OCI-LY7 (cell line): ENCODE measurements at regions not wholly inside any gene's neighbourhood (a gene's known extent, or its start where the extent isn't known, plus 50 kb on each side); places are given as distances from the start of the nearest gene placed in this dataset.

Experiments used
- BruUV-seq: library from RNA; stranded (reverse); fragments of 400-500 nt; replicated peaks from 2 replicates; lab custom pipeline; 2021; lab: Mats Ljungman, UMichigan
- CTCF ChIA-PET: fragments of 300-600 bp; sonication (Branson Sonifier 250); formaldehyde crosslinking; loops from one replicate; lab custom pipeline; 2022; ENCODE audit warnings: antibody characterized with exemption; ENCODE audit not compliant: unreplicated experiment; lab: Charles Lee
- POLR2A ChIA-PET: fragments of 300-600 bp; sonication (Branson Sonifier 250); formaldehyde crosslinking; loops from one replicate; lab custom pipeline; 2022; ENCODE audit warnings: antibody characterized with exemption; lab: Charles Lee
- DNase-seq: peaks from one replicate; pipeline ENCODE4 v3.0.0-alpha.2; 2015; ENCODE audit warnings: low spot score
- H2AFZ ChIP-seq: fragments of 200-600 bp; sonication (generic), shearing (Covaris generic); 2 replicates; pipeline ENCODE4 v1.6.1; 2014; ENCODE audit warnings: mild to moderate bottlenecking, antibody characterized with exemption, low read length, moderate library complexity
- H3K27ac ChIP-seq: fragments of 200-600 bp; sonication (generic); 2 replicates; pipeline ENCODE4 v1.5.1; 2014; ENCODE audit warnings: mixed run types, low read depth, mild to moderate bottlenecking, moderate library complexity, low read length, inconsistent platforms; ENCODE audit not compliant: poor library complexity, severe bottlenecking
- H3K36me3 ChIP-seq: fragments of 200-600 bp; sonication (generic); 2 replicates; pipeline ENCODE4 v1.6.1; 2014; ENCODE audit warnings: mild to moderate bottlenecking, antibody characterized with exemption, low read length, moderate library complexity, mixed read lengths; ENCODE audit not compliant: insufficient read depth
- H3K4me1 ChIP-seq: fragments of 200-600 bp; sonication (generic); 2 replicates; pipeline ENCODE4 v1.5.1; 2014; ENCODE audit warnings: mild to moderate bottlenecking, low read length; ENCODE audit not compliant: insufficient read depth, poor library complexity, severe bottlenecking
- H3K4me2 ChIP-seq: fragments of 200-600 bp; sonication (generic); 2 replicates; pipeline ENCODE4 v1.6.1; 2014; ENCODE audit warnings: mild to moderate bottlenecking, low read length
- H3K4me3 ChIP-seq: fragments of 200-600 bp; sonication (generic); 2 replicates; pipeline ENCODE4 v1.5.1; 2014; ENCODE audit warnings: mild to moderate bottlenecking, low read depth, low read length; ENCODE audit not compliant: poor library complexity, severe bottlenecking
- H3K79me2 ChIP-seq: fragments of 200-600 bp; sonication (generic); 2 replicates; pipeline ENCODE4 v1.6.1; 2016; ENCODE audit warnings: low read depth, mild to moderate bottlenecking, low read length, moderate library complexity, mixed read lengths; ENCODE audit not compliant: insufficient read depth
- H3K9me2 ChIP-seq: fragments of 200-600 bp; sonication (generic); 2 replicates; pipeline ENCODE4 v1.6.1; 2016; ENCODE audit warnings: mild to moderate bottlenecking, low read length, mixed read lengths; ENCODE audit not compliant: insufficient read depth
- H3K9me3 ChIP-seq: fragments of 200-600 bp; sonication (generic); 2 replicates; pipeline ENCODE4 v1.6.1; 2014; ENCODE audit warnings: mild to moderate bottlenecking, mixed run types, low read length, mixed read lengths
- H4K20me1 ChIP-seq: fragments of 200-600 bp; sonication (generic); 2 replicates; pipeline ENCODE4 v1.6.1; 2014; ENCODE audit warnings: mild to moderate bottlenecking, antibody characterized with exemption, low read length, moderate library complexity, mixed read lengths; ENCODE audit not compliant: insufficient read depth
- EZH2phosphoT487 ChIP-seq: fragments of 200-600 bp; sonication (generic); IDR thresholded peaks from 2 replicates; pipeline ENCODE4 v1.6.1; 2018; ENCODE audit warnings: low read depth, borderline replicate concordance, mild to moderate bottlenecking, mixed run types, antibody characterized with exemption, low read length, moderate library complexity, mixed read lengths
- intact Hi-C: fragments of 100-400 bp; cut with micrococcal nuclease; formaldehyde crosslinking; loops from one replicate; pipeline ENCODE4 v1.10.0; 2022; ENCODE audit not compliant: unreplicated experiment
- TF ChIP-seq, protein P1 (sequence below): fragments of 200-600 bp; sonication (generic); conservative IDR thresholded peaks from 2 replicates; pipeline ENCODE4 v1.5.1; 2014; ENCODE audit warnings: mild to moderate bottlenecking, antibody characterized with exemption, low read length, moderate library complexity, mixed read lengths

DNA sequence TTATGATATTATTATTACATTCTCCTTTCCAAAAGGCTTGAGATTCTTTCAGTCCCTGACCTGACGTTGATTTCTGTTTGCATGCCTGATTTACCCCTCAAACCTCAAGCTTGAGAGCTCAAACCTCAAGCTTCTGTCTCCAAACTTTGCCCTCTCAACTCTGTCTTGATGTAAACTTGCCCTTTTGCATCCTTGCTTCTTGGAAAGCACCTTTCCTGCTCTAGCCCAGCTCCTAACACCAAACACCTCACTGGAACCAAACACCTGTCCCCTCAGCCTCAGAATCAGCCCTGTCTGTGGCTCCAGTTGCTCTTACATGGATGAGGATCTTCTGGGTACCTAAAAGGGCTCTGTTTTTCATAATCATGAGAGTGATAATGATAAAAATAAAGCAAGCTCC is 109.2 kb downstream of the GP2 start:
- no peak for TF ChIP-seq EZH2phosphoT487
- no peak overlapping the region for H3K27ac ChIP-seq
- no peaks in the 10 kb centered on the region for H4K20me1 ChIP-seq
- H3K36me3 ChIP-seq = no peaks in the 10 kb centered on the region
- H3K4me3 ChIP-seq = no peak overlapping the region
- intact Hi-C loops = no loop called here
- no peaks in the 10 kb centered on the region for H3K9me2 ChIP-seq
- no peak for DNase-seq
- no TSS peak for BruUV-seq
- CTCF ChIA-PET = no interaction called here
- H3K4me1 ChIP-seq = no peaks in the 10 kb centered on the region
- no peaks in the 10 kb centered on the region for H3K9me3 ChIP-seq
- H3K79me2 ChIP-seq = no peaks in the 10 kb centered on the region
- H3K4me2 ChIP-seq = no peak overlapping the region
- H2AFZ ChIP-seq = no peak overlapping the region
- POLR2A ChIA-PET = no interaction called here

DNA sequence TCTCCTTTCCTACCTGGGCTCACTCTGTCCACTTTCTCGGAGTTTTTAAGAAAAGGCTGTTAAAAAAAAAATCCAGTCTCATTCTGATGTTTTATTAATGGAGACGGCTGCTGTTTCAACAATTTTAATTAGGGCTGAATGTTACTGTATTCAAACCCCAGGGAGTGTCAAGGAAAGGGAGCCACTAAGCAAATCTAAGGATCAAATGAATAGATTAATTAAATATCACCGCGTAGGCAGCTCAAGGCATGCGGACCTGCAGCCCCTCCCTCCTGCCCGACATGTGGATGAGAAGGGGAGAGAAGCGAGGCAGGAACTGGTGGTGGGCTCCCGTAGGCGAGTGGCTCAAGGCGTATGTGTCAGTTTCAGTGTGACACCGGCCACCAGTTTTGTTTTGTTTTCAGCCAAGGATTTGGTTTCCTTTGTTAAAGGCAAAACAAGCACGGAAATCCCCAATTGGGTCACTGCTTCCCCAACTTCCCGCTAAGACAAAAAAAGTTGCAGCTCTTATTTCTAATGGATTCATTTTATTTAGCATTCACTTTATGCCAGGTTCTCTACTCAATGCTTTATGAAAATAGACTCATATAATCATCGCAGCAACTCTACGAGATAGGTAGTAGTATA is 110.6 kb downstream of the GP2 start:
- no peak for DNase-seq
- POLR2A ChIA-PET = no interaction called here
- no peak for TF ChIP-seq EZH2phosphoT487
- TF ChIP-seq, protein P1, sequence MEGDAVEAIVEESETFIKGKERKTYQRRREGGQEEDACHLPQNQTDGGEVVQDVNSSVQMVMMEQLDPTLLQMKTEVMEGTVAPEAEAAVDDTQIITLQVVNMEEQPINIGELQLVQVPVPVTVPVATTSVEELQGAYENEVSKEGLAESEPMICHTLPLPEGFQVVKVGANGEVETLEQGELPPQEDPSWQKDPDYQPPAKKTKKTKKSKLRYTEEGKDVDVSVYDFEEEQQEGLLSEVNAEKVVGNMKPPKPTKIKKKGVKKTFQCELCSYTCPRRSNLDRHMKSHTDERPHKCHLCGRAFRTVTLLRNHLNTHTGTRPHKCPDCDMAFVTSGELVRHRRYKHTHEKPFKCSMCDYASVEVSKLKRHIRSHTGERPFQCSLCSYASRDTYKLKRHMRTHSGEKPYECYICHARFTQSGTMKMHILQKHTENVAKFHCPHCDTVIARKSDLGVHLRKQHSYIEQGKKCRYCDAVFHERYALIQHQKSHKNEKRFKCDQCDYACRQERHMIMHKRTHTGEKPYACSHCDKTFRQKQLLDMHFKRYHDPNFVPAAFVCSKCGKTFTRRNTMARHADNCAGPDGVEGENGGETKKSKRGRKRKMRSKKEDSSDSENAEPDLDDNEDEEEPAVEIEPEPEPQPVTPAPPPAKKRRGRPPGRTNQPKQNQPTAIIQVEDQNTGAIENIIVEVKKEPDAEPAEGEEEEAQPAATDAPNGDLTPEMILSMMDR = no peak
- intact Hi-C loops = no loop called here
- CTCF ChIA-PET = no interaction called here
- H3K4me2 ChIP-seq = no peak overlapping the region
- H3K9me3 ChIP-seq = no peaks in the 10 kb centered on the region
- H3K4me1 ChIP-seq = no peaks in the 10 kb centered on the region
- no peaks in the 10 kb centered on the region for H3K36me3 ChIP-seq
- H3K4me3 ChIP-seq = no peak overlapping the region
- H4K20me1 ChIP-seq = no peaks in the 10 kb centered on the region
- no TSS peak for BruUV-seq
- H3K9me2 ChIP-seq = no peaks in the 10 kb centered on the region
- no peak overlapping the region for H3K27ac ChIP-seq
- H3K79me2 ChIP-seq = no peaks in the 10 kb centered on the region
- no peak overlapping the region for H2AFZ ChIP-seq

DNA sequence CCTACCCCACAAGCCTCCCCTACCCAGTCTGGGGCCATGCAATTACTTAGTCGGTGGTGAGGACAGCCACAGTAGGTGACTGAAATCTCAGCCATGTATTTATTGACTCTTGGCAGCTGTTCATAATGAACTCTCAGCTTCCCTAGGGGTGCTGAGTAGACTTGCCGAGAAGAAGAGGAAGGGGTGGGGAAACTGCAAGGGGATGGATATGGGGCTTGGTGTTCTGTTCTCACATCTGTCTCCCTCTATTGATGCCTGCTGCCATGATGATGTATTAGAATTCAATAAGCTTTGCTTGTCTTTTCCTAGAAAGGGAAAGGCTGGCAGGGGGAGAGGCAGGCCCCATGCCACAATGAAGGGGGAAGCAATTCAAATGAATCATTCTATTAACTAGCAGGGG is 112.9 kb downstream of the GP2 start:
- ChIA-PET POLR2A (no interaction called here), CTCF (no interaction called here)
- Histone ChIP-seq H3K4me3 (no peak overlapping the region), H3K79me2 (no peaks in the 10 kb centered on the region), H3K36me3 (no peaks in the 10 kb centered on the region), H3K4me2 (no peak overlapping the region), H3K9me2 (no peaks in the 10 kb centered on the region), H3K27ac (no peak overlapping the region), H3K9me3 (no peaks in the 10 kb centered on the region), H3K4me1 (no peaks in the 10 kb centered on the region), H4K20me1 (no peaks in the 10 kb centered on the region), H2AFZ (no peak overlapping the region)
- no peak for DNase-seq
- intact Hi-C loops = no loop called here
- no peak for TF ChIP-seq EZH2phosphoT487
- TF ChIP-seq, protein P1 = no peak
- BruUV-seq = no TSS peak
